ENCODE measurements at regions not wholly inside any gene's neighbourhood (a gene's known extent, or its start where the extent isn't known, plus 50 kb on each side); places are given as distances from the start of the nearest gene placed in this dataset.
"Not testable (repeated sequence)": the region's sequence is repeated elsewhere in the genome, so short reads cannot be mapped to it uniquely, and the experiment has no call there.

DNA sequence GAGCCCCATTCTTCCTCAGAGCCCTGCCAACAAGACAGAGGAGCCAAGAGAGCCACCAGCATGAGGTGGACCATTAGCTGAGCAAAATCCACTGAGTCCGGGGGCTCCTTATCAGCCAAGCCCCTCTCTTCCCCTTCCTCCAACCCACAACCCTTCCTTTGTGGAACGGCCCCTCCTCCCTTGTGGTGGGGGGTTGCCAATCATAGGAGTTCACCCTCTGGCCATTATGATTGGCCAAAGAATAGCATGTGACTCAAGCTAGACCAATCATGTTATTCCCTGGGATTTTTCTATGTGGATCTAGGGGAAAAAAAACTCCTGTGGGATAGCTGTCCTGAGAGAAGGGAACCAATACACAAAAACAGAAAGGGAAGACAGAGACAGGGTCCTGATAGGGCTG, 120.5 kb downstream of the C16orf95 start:
- no peak for DNase-seq

DNA sequence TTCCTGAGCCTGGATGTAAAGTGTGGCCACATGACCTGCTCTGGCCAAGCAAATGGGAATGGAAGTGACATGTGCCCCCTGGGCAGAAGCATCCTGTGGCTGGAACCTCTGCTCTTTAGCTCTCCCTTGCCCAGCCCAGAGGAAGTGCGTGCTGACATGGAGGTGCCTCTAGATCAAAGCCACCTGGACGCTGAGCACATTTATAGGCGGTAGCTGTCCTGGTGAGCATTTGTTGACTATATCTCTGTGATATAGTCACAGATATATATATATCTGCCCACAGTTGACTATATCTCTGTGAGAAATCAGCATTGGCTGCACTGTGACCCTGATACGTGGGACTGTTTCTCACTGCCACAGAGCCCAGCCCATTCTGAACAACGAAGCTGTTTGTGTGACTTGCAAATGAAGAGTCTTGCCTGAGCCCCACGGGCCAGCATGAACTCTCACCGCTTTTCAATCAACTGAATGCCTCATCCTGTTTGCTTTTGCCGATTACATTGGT, 118.8 kb downstream of the C16orf95 start:
- DNase-seq = no peak

- DNase-seq = no peak
Observed at GRCh38 chr16:87198881-87199280, 118.3 kb downstream of the C16orf95 start.

DNA sequence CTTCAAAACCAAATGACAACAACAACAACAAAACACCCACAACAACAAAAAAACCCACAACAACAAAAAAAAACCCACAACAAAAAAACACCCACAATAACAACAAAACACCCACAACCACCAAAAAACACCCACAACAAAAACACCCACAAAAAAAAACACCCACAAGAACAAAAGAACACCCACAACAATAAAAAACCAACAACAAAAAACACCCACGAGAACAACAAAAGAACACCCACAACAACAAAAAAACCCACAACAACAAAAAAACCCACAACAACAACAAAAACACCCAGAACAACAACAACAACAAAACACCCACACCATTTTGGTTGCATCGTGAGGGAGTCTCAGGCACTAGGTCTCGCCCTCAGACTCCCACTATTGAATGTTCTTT, 117.8 kb downstream of the C16orf95 start:
- no peak for DNase-seq

DNA sequence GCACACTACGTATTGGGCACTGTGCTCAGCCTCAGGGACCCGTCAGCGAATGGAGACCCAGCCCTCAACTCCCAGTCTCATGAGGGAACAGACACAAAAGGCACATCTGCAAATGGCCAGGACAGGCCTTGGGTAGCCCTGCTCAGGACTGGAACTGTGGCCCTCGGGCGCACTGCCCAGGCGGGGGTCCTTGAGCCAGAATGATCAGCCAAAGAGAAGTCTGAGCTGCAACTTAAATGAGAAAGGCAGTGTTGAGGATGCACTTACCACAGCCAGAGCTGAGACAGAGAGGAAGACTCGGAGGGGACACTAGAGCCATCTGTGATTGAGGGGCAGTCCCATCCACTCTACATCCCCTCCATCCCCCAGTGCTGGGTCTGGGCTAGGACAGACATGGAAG, 117.3 kb downstream of the C16orf95 start:
- no peak for DNase-seq

DNA sequence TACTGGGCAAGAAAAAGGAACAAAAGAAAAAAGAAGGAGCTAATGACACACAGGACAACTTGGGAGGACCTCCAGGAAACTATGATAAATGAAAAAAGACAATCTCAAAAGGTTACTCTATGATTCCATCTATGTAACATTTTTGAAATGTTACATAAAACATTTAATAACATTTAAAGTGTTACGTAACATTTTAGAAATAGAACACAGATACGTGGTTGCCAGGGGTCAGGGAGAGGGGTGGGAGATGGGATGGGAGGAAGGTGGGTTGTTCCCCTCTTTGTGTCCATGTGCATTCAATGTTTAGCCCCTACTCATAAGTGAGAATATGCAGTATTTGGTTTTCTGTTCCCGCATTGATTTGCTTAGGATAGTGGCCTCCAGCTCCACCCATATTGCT, 116.6 kb downstream of the C16orf95 start:
- no peak for DNase-seq

GRCh38 chr16:87201052-87201451, 116.1 kb downstream of the C16orf95 start:
- no peak for DNase-seq

GRCh38 chr16:87201790-87202189, 115.4 kb downstream of the C16orf95 start:
- no peak for DNase-seq

GRCh38 chr16:87202346-87202745, 114.8 kb downstream of the C16orf95 start:
- no peak for DNase-seq

DNA sequence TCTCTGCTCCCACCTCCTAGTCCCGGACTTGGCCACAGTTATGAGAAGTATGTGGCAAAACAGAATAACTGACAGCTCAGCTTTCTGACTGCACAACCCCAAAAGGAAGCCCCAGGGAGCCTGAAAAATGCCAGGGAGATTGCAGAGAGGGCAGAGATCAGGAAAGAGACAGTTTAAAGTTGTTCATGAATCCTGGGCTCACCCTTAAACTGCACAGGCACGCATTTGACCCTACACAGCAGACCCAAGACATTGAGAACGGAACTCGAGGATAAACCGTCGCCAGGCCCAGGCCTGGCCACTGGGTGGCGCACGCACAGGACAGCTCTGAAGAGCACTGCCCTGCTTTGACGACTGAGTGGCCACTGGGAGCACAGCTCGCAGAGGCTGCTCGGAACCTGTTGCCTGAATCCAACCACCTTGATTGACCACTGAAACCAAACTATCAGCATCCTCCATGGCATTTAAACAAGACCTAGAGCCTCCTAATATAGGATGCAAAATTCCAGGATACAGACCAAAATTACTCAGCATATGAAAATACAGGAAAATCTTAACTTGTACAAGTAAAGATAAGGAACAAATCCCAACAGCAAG, 114.0 kb downstream of the C16orf95 start:
- peak; percentile 39 for DNase-seq

DNA sequence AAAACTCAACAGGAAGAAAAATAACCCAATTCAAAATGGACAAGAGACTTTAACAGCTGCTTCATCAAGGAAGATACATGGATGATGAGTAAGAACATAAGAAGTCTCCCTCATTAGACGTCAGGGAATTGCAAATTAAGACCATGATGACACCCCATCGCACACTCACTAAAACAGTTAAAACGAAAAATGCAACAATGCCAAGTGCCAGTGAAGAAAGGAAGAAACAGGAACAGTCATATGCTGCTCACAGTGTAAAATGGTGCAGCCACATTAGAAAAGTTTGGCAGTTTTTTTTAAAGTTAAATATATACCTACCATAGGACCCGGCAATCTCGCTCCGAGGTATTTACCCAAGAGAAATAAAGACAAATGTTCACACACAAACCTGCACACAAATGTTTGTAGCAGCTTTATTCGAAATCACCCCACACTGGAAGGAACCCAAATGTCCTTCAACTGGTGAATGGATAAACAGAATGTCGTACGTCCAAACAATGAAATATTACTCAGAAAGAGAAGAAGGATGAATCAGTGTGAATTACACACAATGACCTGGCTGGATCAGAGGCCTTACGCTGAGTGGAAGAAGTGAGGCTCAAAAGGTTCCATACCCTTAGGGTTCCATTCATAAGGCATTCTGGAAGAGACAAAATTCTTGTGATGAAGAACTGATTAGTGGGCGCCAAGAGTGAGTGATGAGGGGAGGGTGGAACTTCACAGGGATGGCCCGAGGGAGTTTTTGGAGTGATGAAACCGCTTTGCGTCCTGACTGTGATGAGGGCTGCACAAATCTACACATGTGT, 110.3 kb downstream of the C16orf95 start:
- DNase-seq = no peak

DNA sequence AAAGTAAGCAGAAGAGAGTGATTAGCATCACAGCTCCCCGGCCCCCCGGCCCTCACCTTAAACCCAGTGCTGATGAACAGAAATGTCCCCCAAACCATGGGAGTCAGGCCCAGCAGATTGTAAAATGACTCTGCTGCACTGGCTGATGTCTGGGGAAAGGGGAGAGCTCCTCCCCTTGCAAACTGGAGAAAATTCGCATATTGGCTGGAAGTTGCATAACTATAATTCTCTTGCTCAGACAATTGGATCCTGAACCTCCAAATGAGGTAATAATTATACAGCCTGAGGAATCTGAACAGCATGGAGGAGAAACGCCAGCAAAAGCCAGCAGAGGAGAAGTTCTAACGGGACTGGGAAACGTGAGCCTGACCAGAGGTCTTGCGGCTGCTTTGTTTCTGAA, 109.7 kb downstream of the C16orf95 start:
- no peak for DNase-seq

GRCh38 chr16:87207965-87208364, 109.2 kb downstream of the C16orf95 start:
- DNase-seq = no peak

- not testable (repeated sequence) for DNase-seq
Observed at GRCh38 chr16:87208968-87209367, 108.2 kb downstream of the C16orf95 start.

- DNase-seq = no peak
Observed at GRCh38 chr16:87209808-87210512, 107.2 kb downstream of the C16orf95 start.

- DNase-seq = no peak
Observed at GRCh38 chr16:87210894-87211293, 106.3 kb downstream of the C16orf95 start.

DNA sequence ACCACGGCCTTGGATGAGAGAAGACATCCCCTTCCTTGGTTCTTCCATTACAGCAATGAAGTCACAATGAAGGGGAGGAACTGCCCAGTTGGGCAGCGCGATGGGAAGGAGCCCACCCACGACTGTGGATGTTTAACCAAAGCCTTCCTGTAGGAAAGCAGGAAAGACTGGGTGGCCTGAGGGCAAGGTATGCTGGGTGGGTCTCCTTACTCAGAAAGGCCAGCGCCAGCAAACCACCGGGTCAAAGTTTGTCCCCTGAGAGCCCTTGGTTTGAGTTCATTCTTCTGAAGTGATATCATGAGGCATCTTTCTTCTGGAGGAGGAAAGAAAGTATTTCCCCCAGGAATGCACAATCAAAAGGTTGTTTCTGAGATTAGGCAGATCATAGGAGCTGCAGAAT, 105.2 kb downstream of the C16orf95 start:
- DNase-seq = no peak

DNA sequence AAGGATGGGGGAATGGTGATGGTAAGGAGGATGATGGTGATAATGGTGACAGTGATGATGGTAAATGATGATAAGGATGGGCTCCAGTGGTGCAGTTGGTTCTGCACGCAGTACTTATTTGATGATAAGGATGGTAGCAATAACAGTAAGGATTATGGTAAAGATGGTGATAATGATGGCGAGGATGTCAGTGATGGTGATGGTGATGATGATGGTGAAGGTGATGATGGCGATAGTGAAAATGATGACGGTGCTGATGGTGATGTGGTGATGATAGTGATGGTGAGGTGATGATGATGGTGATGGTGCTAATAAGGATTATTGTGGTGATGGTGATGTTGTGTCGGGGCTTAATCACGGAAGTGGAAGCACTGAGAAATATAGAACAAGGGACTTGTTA, 103.7 kb downstream of the C16orf95 start:
- DNase-seq = no peak

DNA sequence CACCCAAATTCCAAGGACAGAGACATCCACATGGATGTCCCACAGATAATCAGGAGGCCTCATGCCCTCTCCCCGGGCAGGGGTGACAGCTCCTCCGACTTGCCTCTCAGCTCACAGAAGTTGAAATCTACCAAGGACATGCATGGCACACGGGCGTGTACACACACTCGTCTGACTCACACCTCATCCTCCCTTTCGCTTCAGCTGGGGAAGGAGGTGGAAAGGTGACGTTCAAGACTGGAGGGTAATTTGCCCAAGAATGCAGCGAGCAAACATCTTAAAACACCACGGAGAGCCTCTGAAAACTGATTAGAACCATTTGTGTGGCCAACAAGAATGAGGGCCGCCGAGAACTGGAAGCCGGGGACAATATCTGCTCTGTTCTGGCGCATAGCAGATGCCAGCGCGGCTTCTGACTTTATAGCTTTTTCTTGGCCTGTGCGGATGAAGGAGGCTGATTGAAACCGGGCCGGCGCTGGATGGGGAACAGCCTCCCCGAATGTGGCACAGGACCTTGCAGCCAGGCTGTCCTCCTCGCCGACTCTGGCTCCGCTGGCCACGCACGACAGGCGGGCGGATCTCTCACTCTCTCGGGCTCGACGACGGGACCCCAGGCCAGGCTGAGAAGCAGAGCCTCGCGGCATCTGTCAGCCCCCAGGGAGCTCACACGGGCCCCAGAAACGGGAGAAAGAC, 100.9 kb downstream of the C16orf95 start:
- DNase-seq = no peak

GRCh38 chr16:87216841-87217275, 100.3 kb downstream of the C16orf95 start:
- no peak for DNase-seq

DNA sequence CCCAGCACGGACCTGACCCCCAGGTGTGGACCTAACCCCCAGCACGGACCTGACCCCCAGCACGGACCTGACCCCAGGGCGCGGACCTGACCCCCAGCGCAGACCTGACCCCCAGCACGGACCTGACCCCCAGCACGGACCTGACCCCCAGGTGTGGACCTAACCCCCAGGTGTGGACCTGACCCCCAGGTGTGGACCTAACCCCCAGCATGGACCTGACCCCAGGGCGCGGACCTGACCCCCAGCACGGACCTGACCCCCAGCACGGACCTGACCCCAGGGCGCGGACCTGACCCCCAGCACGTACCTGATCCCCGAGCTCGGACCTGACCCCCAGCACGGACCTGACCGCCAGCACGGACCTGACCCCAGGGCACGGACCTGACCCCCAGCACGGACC, 99.4 kb downstream of the C16orf95 start:
- not testable (repeated sequence) for DNase-seq

- DNase-seq = no peak
Observed at GRCh38 chr16:87218281-87219055, 98.7 kb downstream of the C16orf95 start.

Measured in activated naive CD4-positive, alpha-beta T cell treated with anti-CD3 and anti-CD28 coated beads, Interleukin-2, amount 50 U/mL, for 16 hours (primary cell).